Right ventricle myocardium superior (tissue), 1 donor: ENCODE measurements at regions not wholly inside any gene's neighbourhood (a gene's known extent, or its start where the extent isn't known, plus 50 kb on each side); places are given as distances from the start of the nearest gene placed in this dataset.
"Not testable (repeated sequence)": the region's sequence is repeated elsewhere in the genome, so short reads cannot be mapped to it uniquely, and the experiment has no call there.

Experiments used
- ATAC-seq: fragments of 200-7000 bp; cut with Tn5 transposase; one replicate; pipeline ENCODE4 v1.9.1; 2020; ENCODE audit warnings: mild to moderate bottlenecking; ENCODE audit not compliant: poor library complexity
- DNase-seq: peaks from one replicate; pipeline ENCODE4 v3.0.0-alpha.2; 2020
- intact Hi-C: fragments of 100-400 bp; cut with DNase I; formaldehyde crosslinking; loops from one replicate; pipeline ENCODE4 v1.11.2; 2022
- donor health status: DM: no; HTN: yes; CAD: no; lungs with severe emphysema.

DNA sequence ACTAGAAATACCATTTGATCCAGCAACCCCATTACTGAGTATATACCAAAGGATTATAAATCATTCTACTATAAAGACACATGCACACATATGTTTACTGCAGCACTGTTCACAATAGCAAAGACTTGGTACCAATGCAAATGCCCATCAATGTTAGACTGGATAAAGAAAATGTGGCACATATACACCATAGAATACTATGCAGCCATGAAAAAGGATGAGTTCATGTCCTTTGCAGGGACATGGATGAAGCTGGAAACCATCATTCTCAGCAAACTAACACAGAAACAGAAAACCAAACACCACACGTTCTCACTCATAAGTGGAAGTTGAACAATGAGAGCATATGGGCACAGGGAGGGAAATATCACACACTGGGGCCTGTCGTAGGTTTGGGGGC, 106.0 kb downstream of the SPATA18 start:
- ATAC-seq, intact Hi-C loops, DNase-seq: not testable (repeated sequence)

DNA sequence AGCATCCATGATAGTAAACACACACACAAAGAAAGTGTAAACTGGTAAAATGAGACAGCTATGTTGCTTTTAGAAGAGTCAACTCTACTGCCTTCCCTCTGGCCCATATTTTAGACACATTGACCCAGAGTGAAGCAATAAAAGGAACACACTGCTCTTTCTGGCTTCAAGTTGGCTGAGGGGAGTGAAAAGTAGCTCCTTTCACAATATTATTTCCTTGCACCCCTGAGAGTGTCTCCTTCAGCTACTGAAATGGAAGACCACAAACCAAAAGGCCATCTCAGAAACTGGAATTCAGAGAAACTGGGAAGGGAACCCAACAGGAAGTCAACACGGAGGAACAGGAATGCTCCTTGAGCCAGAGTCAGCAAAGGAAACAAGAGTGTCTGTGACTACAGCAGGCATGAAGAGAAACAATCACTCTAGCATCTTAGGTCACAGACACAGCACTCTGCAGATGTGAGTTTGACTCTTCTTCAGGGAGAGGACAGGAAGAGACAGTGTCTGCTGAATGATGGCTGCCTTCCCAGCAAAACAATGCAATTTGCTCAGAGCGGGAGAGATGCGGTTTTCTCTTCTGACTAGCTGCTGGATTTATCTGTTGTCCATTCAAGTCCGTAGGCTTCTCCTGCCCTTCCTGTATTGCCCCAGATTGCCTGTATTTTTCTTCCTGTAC, 106.7 kb downstream of the SPATA18 start:
- intact Hi-C loops, result no loop called here
- no peak for ATAC-seq
- no peak for DNase-seq

DNA sequence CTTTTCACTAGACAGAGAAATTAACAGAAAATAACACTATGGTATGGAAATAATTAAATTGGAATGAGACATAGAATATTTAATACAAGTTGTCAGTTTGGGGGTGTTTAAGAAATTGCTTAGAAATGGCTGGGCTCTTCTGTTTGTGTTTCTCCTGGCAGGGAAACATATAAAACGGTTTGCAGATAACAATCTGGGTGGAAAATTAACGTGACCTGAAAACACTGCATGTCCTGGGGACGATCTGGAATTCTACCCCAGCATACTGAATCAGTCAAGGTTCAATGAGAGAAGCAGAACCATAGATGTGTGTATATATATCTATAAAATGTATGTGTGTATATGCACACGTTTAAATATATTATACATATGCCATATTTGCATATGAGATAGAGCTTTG, 109.8 kb downstream of the SPATA18 start:
- intact Hi-C loops, result no loop called here
- ATAC-seq (no peak), DNase-seq (no peak)

DNA sequence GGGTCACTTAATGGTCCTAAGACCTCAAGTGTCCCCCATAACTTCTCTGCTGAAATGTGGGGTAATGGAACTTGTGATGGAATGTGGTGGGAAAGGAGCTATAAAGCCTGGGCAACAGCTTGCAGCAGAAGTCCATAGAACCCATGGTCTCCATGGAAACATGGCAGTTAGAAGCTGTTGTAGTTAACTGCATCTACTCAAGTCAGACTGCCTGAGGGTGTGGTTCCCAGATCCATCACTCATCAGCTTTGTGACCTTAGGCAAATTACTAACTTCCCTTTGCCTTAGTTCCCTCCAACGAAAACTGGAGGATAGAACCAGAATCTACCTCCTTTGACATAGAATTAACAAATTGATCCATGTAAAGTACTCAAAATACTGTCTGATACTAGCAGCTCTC, 113.0 kb downstream of the SPATA18 start:
- DNase-seq, result no peak
- no peak for ATAC-seq
- intact Hi-C loops, result no loop called here

- ATAC-seq (no peak), DNase-seq (no peak)
- intact Hi-C loops, result no loop called here
Observed at GRCh38 chr4:52172166-52172565, 121.1 kb downstream of the SPATA18 start.

DNA sequence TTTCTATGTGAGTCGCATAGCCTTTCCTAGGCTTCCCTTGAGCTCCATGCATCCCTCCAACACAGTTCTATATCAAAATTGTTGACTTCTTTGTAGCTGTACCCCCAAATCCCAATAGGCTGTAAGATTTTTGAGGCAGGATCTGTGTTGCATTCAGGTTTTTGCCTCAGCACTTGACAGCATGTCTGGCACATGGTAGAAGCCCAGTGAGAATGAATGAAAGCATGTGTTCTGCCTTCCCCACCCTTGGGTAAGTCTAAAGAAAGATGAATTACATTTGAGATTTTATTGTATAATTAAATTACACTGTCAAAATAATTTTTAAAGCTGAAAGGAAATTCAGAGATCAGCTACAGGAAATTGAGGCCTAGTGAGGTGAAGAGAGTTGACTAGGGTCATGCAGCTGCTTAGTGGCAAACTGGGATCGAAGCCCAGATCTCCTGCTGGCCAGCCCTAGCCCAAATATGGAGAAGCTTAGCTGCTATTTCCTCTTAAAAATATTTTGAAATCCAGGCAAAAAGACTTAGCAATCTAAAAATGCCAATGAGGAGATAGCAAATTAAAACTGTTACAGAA, 122.5 kb downstream of the SPATA18 start:
- intact Hi-C loops, result no loop called here
- peak; percentile 96 for ATAC-seq
- peak; percentile 69 for DNase-seq

GRCh38 chr4:52187603-52188002, 136.5 kb downstream of the SPATA18 start:
- intact Hi-C loops, result no loop called here
- ATAC-seq (no peak), DNase-seq (no peak)

GRCh38 chr4:52192001-52192400, 140.9 kb downstream of the SPATA18 start:
- DNase-seq (no peak), ATAC-seq (no peak)
- intact Hi-C loops, result no loop called here

GRCh38 chr4:52192721-52193135, 141.6 kb downstream of the SPATA18 start:
- intact Hi-C loops, result no loop called here
- peak; percentile 73 for ATAC-seq
- DNase-seq, result no peak

DNA sequence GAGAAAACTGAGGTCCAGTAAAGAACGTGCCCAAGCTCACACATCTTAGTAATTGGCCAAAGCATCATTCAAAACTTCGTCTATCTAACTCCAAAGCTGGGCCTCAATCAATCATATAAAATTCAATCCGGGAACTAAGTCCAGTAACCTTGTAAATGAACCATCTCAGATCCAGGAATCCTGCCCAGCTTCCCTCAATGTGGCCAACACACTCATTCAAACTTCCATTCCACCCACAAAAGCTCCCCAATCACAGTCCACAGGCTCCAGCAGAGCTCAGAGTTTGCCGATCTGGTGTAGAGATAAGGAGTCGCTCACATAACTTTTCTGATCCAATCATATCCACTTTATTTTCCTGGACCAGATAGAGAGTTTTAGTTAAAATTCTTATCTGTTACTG, 144.8 kb downstream of the SPATA18 start:
- DNase-seq (no peak), ATAC-seq (no peak)
- intact Hi-C loops, result no loop called here

- ATAC-seq, result no peak
- DNase-seq, result no peak
- intact Hi-C loops, result no loop called here
Observed at GRCh38 chr4:52196606-52197130, 145.6 kb downstream of the SPATA18 start.

DNA sequence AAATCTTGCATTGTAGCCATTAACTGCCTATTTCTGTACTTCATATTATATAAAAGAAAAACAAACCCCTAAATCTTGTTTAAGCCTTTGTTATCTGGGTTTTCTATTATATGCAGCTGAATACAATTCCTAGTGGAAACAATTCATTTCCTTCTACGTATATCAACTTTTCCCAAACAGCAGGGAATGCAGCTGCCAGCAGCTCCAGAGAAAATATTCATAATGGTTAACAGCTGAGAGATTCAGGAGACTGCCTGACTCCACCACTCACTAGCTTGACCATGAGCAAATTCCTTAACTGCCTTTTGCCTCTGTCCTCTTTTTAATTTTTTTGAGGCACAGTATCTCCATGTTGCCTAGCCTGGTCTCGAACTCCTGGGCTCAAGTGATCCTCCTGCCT, 146.2 kb downstream of the SPATA18 start:
- ATAC-seq (no peak), DNase-seq (no peak)
- intact Hi-C loops, result no loop called here

DNA sequence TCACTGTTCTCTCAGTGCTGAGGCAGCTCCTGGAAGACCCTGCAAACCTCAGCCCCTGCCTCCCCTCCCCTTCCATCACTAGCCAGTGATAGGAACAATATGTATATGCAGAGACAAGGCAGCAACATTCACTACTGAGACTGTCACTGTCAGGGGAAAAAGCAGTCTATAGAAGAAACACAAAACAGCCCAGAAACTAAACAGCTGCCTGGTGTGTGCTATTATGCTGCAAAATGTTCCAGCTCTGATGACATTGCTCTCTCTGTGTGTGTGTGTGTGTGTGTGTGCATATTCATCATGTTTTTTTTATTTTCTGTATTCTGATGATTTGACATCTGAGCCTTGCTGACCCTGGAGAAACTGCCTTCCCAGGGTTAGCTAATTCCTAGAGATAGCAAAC, 147.2 kb downstream of the SPATA18 start:
- intact Hi-C loops, result no loop called here
- DNase-seq, result no peak
- no peak for ATAC-seq

- intact Hi-C loops, result no loop called here
- ATAC-seq (no peak), DNase-seq (no peak)
Observed at GRCh38 chr4:52199574-52200338, 148.7 kb downstream of the SPATA18 start.

DNA sequence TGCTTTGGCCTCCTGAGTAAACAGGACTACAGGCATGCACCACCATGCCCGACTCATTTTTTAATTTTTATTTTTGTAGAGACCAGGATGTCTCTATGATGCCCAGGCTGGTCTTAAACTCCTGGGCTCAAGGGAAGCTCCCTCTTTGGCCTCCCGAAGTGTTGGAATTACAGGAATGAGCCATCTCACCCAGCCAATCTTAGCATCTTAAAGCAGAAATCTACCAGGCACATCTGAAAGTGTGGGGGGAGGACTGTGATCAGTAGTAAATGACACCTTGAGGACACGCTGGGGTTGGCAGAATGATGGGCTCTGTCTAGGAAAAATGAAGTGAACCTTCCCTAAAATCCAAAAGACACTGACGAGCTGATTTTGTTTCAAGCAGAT, 149.2 kb downstream of the SPATA18 start:
- ATAC-seq (no peak), DNase-seq (no peak)
- intact Hi-C loops, result no loop called here

- ATAC-seq (no peak), DNase-seq (no peak)
- intact Hi-C loops, result no loop called here
Observed at GRCh38 chr4:52201715-52202114, 150.6 kb downstream of the SPATA18 start.

- ATAC-seq (peak; percentile 68), DNase-seq (no peak)
- intact Hi-C loops, result no loop called here
Observed at GRCh38 chr4:52202251-52202779, 151.2 kb downstream of the SPATA18 start.

GRCh38 chr4:52202931-52203330, 151.8 kb downstream of the SPATA18 start:
- intact Hi-C loops, result no loop called here
- ATAC-seq (no peak), DNase-seq (no peak)

DNA sequence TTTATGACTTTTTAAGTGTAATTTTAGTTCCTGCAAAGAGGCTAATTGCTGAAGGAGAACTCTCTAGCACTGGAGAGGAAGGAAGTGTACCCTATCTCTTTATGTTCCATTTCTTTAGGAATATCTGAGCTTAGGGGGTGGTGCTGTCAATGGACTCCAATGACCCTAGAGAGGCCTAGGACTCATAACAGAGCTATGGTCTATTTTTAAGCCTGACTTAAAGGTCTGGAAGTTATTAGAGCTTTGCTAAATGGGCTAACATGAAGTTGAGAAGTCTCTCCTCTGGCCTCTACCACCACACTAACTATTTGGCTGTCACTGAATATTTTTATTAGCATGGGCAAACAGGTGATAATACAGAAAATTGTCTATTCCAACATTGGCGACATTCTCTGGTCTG, 152.2 kb downstream of the SPATA18 start:
- DNase-seq (no peak), ATAC-seq (no peak)
- intact Hi-C loops, result no loop called here

GRCh38 chr4:52204921-52205320, 153.8 kb downstream of the SPATA18 start:
- no peak for ATAC-seq

More at GRCh38 chr4:52204921-52205320, 153.8 kb downstream of the SPATA18 start:
- intact Hi-C loops, result no loop called here
- no peak for DNase-seq
